DND-41 (cell line): ENCODE measurements at regions not wholly inside any gene's neighbourhood (a gene's known extent, or its start where the extent isn't known, plus 50 kb on each side); places are given as distances from the start of the nearest gene placed in this dataset.

ENCODE experiments used
- EZH2 ChIP-seq: IDR thresholded peaks from 3 replicates; pipeline ENCODE4 v1.6.1; 2012; ENCODE audit warnings: borderline replicate concordance, low read depth, mild to moderate bottlenecking, moderate library complexity, low read length, inconsistent platforms; ENCODE audit not compliant: severe bottlenecking
- TF ChIP-seq, protein P1 (sequence below): IDR thresholded peaks from 2 replicates; pipeline ENCODE4 v1.5.1; 2012; ENCODE audit warnings: borderline replicate concordance, low read length, moderate library complexity, mild to moderate bottlenecking; ENCODE audit not compliant: poor library complexity, severe bottlenecking; ENCODE audit errors: extremely low read depth

DNA sequence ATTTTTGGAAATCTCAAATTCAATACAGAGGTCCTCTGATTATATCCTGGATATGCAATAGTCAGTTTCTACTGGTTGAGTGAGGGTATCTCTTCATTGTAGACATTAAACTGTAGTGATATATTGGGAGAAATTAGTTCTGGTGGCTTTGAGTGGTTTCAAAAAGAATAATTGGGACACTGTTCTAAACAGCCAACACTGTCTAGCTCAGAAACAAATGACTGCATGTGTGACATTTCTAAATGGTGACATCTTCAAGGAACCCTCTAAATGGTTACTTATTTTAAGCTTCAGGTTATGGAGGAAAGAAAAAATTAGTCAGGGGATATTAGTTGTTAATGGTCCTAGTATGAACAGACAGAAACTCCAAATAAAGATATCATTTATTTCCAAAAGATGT is 186.2 kb downstream of the LARP7 start:
- TF ChIP-seq, protein P1, sequence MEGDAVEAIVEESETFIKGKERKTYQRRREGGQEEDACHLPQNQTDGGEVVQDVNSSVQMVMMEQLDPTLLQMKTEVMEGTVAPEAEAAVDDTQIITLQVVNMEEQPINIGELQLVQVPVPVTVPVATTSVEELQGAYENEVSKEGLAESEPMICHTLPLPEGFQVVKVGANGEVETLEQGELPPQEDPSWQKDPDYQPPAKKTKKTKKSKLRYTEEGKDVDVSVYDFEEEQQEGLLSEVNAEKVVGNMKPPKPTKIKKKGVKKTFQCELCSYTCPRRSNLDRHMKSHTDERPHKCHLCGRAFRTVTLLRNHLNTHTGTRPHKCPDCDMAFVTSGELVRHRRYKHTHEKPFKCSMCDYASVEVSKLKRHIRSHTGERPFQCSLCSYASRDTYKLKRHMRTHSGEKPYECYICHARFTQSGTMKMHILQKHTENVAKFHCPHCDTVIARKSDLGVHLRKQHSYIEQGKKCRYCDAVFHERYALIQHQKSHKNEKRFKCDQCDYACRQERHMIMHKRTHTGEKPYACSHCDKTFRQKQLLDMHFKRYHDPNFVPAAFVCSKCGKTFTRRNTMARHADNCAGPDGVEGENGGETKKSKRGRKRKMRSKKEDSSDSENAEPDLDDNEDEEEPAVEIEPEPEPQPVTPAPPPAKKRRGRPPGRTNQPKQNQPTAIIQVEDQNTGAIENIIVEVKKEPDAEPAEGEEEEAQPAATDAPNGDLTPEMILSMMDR: no peak
- TF ChIP-seq EZH2: no peak
